GM13976 (cell line): ENCODE measurements at regions not wholly inside any gene's neighbourhood (a gene's known extent, or its start where the extent isn't known, plus 50 kb on each side); places are given as distances from the start of the nearest gene placed in this dataset.
A peak's percentile ranks its signal among the peaks of the same experiment; 100 is the strongest.
"Not testable (repeated sequence)": the region's sequence is repeated elsewhere in the genome, so short reads cannot be mapped to it uniquely, and the experiment has no call there.

Experiments used
- DNase-seq: peaks from one replicate; pipeline ENCODE4 v3.0.0; 2012; ENCODE audit warnings: low spot score
- in situ Hi-C: fragments of 300-500 bp; cut with MboI; formaldehyde crosslinking; loops from one replicate; pipeline ENCODE4 v1.12.0; 2022; ENCODE audit warnings: low sequenced_read_pairs, mixed read lengths, inconsistent platforms; ENCODE audit not compliant: unreplicated experiment
- TF ChIP-seq, protein P1 (sequence below): IDR thresholded peaks from 2 replicates; pipeline ENCODE4 v1.5.1; 2012; ENCODE audit warnings: borderline replicate concordance, mild to moderate bottlenecking; ENCODE audit not compliant: insufficient read depth; ENCODE audit errors: extremely low read depth, missing control alignments, control extremely low read depth

DNA sequence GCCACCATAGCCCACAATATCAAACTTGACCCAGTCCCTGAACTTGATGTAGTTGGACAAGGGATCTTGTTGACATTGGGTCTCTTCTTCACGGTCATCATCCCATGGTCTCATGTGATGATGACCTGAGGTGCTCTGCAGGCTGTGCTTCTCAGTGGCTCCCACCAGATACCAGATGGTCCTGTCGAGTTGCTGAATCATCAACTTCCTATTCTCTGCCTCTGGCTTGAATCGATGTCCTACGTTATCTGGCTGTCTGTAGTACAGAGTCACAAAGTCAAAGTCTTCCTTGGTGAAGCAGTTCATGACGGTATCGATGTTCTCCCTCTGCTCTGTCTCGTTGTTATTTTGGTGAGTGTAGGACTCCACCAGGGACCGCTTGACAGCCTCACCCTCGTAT, 145.7 kb upstream of the ALDH3B2 start:
- DNase-seq, result no peak
- in situ Hi-C loops, result no loop called here
- TF ChIP-seq, protein P1, sequence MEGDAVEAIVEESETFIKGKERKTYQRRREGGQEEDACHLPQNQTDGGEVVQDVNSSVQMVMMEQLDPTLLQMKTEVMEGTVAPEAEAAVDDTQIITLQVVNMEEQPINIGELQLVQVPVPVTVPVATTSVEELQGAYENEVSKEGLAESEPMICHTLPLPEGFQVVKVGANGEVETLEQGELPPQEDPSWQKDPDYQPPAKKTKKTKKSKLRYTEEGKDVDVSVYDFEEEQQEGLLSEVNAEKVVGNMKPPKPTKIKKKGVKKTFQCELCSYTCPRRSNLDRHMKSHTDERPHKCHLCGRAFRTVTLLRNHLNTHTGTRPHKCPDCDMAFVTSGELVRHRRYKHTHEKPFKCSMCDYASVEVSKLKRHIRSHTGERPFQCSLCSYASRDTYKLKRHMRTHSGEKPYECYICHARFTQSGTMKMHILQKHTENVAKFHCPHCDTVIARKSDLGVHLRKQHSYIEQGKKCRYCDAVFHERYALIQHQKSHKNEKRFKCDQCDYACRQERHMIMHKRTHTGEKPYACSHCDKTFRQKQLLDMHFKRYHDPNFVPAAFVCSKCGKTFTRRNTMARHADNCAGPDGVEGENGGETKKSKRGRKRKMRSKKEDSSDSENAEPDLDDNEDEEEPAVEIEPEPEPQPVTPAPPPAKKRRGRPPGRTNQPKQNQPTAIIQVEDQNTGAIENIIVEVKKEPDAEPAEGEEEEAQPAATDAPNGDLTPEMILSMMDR, result no peak

DNA sequence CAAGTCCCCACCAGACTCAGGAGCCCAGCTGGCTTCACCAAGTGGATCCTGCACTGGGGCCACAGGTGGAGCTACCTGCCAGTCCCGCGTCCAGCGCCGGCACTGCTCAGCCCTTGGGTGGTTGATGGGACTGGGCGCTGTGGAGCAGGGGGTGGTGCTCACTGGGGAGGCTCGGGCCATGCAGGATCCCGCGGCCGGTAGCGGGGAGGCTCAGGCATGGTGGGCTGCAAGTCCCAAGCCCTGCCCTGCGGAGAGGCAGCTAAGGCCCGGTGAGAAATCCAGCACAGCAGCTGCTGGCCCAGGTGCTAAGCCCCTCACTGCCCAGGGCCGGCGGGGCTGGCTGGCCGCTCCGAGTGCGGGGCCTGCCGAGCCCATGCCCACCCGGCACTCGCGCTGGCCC, 143.1 kb upstream of the ALDH3B2 start:
- DNase-seq, in situ Hi-C loops: not testable (repeated sequence)

DNA sequence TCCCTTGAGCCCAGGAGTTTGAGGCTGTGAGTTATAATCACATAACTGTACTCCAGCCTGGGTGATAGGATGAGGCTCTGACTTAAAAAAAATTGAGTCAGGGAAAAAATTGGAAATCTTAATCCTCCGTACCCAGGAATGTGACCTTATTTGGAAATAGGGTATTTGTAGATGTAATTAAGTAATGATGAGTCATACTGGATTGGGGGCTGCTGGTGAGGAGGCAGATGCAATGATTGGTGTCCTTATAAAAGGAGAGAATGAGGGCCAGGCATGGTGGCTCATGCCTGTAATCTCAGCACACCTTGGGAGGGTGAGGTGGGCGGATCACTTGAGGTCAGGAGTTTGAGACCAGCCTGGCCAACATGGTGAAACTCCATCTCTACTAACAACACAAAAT, 134.9 kb upstream of the ALDH3B2 start:
- DNase-seq, in situ Hi-C loops: not testable (repeated sequence)

DNA sequence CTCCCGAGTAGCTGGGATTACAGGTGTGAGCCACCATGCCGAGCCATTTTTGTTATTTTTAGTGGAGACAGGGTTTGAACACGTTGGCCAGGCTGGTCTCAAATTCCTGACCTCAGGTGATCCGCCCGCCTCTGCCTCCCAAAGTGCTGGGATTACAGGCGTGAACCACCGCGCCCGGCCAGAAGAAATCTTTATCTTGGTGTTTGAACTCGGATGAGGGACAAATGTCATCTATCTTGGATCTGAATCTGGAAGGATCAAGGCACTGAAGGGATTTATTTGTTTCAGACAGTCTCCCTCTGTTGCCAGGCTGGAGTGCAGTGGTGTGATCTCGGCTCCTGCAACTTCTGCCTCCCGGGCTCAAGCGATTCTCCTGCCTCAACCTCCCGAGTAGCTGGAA, 133.5 kb upstream of the ALDH3B2 start:
- in situ Hi-C loops, DNase-seq: not testable (repeated sequence)

DNA sequence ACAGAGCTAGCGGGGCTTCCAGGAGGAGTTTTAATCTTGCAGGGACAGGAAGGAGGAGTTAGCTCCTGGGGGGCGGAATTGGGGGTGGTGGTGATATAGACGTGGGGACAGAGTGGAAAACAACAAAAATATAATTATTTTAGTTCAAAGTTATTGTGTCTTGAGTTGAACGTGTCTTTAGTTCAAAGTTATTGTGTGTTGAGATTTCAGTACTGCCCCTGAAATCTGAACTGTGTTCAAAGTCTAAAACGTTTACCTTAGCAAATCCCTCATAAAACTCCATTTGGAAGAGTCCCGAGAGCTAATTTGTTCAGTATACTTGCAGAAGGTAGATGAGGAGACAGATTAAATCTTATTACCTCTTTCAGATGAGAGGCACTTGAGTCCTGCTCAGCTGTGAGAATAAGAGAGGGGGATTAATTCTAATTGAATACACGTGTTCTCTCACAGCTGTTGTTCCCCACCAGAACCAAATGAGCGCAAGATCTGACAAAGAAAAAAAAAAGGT, 132.4 kb upstream of the ALDH3B2 start:
- in situ Hi-C loops, DNase-seq: not testable (repeated sequence)

DNA sequence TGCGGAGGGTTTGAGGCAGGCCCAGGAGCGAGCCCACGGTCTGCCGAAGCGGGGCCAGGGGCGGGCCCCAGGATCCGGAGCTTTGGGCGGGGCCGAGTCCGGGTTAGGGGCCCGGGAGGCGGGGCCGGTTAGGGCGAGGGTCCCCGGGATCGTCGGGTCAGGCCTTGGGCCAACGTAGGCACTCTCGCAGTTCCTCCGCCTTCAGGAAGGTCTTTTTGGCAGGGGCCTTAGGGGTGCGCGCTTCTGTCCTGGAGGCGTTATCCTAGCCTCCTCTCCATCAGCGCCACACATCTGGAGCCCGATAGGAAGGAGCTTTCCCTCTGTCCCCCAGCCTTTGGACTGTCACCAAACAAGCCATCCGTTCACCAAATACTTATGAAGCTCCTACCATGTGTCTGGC, 131.8 kb upstream of the ALDH3B2 start:
- in situ Hi-C loops, DNase-seq: not testable (repeated sequence)

DNA sequence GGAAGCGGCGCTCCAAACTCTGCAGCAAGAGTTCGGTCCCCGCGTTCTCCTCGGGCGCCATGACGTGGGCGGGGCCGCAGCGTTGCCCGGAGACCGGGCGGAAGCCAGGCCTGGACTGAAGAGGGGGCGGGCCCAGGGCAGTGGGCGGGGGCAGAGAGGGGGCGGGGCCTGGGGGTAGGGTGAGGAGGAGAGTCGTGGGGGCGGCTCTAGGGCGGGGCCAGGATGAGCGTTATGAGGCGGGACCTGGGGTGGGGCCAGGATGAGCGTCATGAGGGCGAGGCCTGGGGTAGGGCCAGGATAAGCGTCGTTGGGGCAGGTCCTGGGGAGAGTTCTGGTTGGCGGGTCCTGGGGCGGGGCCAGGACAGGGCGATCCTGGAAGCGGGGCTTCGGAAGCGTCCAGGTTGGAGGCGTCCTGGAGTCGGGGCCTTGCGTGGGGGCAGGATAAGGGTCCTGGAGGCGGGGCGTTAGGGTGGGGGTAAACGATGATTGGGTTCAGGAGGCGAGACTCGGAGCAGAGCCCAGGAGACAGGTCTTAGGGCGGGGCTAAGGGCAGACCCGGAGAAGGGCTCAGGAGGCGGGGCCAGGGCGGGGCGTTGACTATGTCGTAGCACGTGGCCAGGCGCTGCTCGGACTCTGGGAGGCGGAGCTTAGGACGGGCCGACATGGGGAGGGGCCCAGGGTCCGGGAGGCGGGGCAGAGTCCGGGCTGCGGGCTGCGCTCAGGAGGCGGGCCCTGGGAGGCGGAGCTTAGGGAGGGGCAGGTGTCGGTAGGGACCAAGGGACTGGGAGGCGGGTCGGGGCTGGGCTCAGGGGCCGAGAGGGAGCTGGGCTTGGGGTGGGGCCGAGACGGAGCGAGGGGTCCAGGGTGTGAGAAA, 131.1 kb upstream of the ALDH3B2 start:
- peak; percentile 97 for DNase-seq
- in situ Hi-C loops, result not testable (repeated sequence)

DNA sequence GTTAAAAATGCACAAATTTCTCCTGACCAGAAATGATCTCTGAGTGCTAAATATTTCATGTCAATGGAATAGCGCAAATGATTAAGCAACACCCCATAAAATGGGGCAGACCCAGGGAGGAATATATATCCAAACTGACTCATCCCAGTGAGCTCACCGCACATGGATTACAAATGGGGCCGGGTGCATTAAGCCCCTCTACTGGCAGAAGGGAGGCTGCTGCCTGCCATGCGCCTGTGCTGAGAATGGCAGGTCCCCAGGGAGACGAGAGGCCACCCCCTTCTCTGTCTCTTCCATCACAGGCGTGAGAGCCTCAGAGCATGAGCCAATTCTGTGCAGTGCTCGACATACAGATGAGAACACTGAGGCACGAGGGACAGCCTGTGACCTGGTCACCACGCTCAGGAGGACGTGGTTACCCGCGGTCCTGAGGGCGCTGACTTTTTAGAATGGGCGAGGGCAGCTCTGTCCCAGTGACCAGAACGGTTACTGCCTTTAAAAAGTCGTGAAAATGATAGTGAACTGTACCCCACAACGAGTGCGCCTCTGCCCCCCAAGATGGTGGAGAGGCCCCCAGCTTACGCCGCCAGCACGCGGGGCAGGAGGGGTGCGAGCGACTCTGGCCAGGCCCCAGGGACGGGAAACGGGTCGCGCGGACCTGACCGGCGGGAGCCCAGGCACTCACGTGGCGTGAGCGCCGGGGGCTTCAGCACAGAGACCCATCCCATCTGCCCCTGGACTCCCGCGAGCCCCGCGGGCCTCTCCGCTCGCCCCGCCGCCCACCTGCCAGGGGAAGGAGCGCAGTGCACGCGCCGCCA, 130.2 kb upstream of the ALDH3B2 start:
- DNase-seq, in situ Hi-C loops: not testable (repeated sequence)

DNA sequence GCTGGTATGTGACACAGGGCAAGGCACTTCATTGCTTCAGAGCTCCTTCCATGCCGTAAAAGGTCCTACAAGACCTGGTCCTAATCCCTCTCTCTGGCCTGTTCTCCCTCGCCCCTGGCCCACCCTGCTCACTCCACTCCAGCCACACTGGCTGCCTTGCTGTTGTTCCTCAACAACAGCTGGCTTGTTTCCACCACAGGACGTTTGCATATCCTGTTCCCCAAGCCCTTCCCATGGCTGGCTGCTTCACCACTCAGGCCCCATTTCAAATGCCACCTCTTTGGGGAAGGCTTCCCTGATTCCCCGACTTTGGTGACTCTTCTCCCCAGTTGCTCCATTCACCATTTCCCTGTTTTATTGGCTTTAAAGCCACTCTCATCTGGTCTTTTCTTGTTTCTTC, 129.1 kb upstream of the ALDH3B2 start:
- in situ Hi-C loops, DNase-seq: not testable (repeated sequence)

DNA sequence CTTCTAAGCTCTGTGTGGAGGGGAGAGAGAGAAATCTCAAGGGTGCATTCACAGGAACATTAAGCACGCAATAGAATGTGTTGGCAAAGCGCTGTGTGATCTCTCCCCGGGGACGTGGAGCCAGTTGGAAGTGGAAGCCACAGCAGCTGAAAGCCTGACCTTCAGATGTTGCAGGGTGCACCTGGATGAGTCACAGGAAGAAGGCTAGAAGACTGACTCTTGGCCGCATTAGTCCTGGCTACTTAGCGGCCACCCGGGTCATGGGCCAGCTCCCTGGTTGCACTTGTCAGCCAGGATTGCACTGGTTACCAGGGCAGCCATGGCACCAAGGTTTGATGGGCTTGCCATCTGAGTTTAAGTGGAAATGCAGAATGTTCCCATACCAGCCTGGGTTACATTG, 128.6 kb upstream of the ALDH3B2 start:
- DNase-seq, in situ Hi-C loops: not testable (repeated sequence)

DNA sequence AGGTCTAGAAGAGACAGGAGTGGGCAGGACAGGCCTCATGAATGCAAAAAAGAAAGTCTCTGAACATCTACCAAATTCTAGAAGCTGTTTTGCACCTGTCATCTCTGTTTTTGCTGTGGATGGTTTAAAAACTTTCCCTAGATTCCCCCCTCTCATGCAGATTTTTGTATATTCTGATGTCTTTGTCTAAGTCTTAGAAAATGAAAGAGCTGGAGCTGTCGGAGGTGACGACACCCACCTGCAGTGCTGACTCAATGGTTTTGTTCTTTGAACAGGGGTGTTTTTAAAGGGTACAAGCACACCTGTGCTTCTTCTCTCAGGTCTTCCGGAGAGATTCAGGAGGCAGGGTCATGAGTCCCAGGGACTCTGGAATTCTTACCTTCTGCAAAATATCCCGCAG, 128.2 kb upstream of the ALDH3B2 start:
- in situ Hi-C loops, DNase-seq: not testable (repeated sequence)

DNA sequence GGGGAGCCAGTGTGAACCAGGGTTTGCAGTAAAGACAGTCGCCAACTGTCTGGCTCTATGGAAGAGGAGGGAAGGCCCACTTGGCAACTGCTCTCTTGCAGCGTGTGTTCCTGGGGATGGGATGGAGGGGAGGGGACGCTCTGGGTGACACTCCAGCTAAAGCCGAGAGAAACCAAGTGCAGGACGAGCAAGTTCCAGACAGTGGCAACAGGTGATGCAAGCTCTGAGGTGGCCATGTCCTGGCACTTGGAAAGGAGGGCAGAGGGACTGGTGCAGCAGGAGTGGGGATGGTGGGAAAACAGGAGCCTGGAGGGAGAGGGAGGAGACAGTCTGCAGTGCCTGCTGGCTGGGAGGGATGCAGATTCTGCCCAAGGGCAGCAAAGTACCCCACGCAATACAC, 127.0 kb upstream of the ALDH3B2 start:
- DNase-seq, in situ Hi-C loops: not testable (repeated sequence)

DNA sequence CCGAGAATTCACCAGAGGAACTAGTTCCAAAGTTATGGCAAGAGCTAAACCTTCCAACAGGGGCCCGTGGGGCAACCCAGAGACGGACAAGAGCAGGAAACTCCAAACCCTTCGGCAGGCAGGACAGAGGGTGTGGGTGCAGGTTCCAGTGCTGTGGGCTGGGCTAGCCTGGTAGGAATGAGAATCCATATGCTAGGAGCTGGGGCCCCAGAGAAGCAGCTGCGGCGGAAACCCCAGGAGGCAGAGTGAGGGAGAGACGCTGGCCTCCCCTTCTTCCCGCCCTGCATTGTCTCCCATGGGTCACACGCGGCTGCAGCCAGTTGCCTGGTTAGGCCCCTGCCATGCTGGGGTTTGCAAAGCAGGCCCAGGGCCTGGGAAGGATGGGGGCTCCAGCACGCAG, 126.2 kb upstream of the ALDH3B2 start:
- DNase-seq, in situ Hi-C loops: not testable (repeated sequence)

DNA sequence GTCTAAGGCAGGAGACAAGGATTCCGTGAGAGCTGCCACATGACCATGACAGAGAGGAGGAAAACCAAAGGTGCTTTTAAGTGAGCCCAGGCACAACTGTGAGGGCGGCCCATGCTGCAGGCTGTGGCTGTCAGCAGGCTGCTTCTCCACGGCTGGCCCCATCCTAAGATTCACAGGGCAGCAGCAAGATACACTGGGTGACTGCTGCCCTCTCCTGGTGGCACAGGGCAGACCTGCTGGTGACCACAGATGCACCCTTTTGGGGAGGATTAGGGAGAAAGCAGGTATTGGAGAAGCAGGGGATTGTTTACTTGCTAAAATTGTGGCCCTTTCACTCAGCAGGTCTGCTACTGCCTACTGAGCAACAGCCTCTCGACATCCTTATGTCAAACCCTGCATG, 125.4 kb upstream of the ALDH3B2 start:
- DNase-seq, in situ Hi-C loops: not testable (repeated sequence)

DNA sequence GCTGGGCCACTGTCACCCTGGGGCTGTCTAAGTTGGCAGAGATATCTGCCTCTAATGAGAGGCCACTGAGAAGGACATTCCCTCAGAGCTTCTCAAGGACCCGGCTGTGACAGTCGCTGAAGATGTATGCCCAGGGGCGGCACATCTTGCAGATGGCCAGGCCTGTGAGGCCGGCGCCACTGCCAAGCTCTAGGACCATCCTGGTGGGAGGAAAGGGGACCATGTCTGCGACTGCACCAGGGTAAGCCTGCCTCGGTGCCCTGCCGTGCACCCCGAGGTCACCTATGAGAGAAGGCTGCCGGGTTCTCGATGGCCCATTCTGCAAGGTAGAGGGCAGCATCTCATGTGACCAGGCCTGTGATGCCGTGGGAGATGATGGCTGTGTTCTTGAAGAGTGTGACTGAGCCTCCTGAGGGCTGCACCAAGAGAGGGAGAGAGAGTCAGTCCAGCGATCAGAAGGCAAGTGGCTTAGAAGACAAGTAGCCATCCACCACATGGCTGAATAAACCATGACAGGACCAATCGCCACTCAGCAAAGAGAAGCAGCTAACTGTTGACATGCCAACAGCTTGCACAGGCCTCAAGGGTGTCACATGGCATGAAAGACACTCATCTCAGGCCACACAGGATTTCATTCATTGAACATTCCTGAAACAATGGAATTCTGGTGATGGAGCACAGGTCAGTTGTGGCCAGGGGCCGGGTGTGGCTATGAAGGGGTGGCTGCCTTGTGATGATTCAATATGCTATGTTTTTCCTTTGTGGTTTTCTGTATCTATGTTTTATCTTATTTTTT, 123.5 kb upstream of the ALDH3B2 start:
- in situ Hi-C loops, result not testable (repeated sequence)

More for the DNA sequence above, 123.5 kb upstream of the ALDH3B2 start:
- DNase-seq, result not testable (repeated sequence)
